ENCODE measurements at regions not wholly inside any gene's neighbourhood (a gene's known extent, or its start where the extent isn't known, plus 50 kb on each side); places are given as distances from the start of the nearest gene placed in this dataset.

- Histone ChIP-seq H3K36me3 (no peaks in the 10 kb centered on the region), H3K4me3 (no peak overlapping the region), H3K4me1 (no peaks in the 10 kb centered on the region), H3K27me3 (peaks cover 0 to 6% (median 0%) of the 10 kb centered on the region in 9 donors), H3K27ac (no peak overlapping the region), H3K9me3 (no peaks in the 10 kb centered on the region)
- TF ChIP-seq CTCF (IDR thresholded peaks at IDR 0.05) (no peak), POLR2A (IDR thresholded peaks at IDR 0.05) (no peak)
- intact Hi-C loops (cut with DNase I): no loop called here
- ATAC-seq (no peak), DNase-seq (no peak)
- WGBS, 4 donors: 53 to 71% (median 63%) methylated on average over 5 of the region's 5 CpGs
These were observed 89.7 kb upstream of the EEF1E1 start for GRCh38 chr6:8192067-8192466.

GRCh38 chr6:8191629-8192028 lies 89.3 kb upstream of the EEF1E1 start:
- Histone ChIP-seq H3K9me3 (no peaks in the 10 kb centered on the region), H3K36me3 (no peaks in the 10 kb centered on the region), H3K27me3 (peaks cover 0 to 6% (median 0%) of the 10 kb centered on the region in 9 donors), H3K27ac (no peak overlapping the region), H3K4me1 (no peaks in the 10 kb centered on the region), H3K4me3 (no peak overlapping the region)
- no peak for TF ChIP-seq CTCF (IDR thresholded peaks at IDR 0.05)
- no peak for TF ChIP-seq POLR2A (IDR thresholded peaks at IDR 0.05)
- ATAC-seq (no peak), DNase-seq (no peak)
- intact Hi-C loops (cut with DNase I): no loop called here
- WGBS, 4 donors: 65 to 71% (median 70%) methylated on average over 7 of the region's 7 CpGs

GRCh38 chr6:8187209-8187608 lies 84.9 kb upstream of the EEF1E1 start:
- DNase-seq (no peak), ATAC-seq (no peak)
- no peak overlapping the region for H3K27ac ChIP-seq
- H3K27me3 ChIP-seq: peaks cover 0 to 6% (median 0%) of the 10 kb centered on the region in 9 donors
- H3K9me3 ChIP-seq: no peaks in the 10 kb centered on the region
- TF ChIP-seq CTCF (IDR thresholded peaks at IDR 0.05): no peak
- no peak for TF ChIP-seq POLR2A (IDR thresholded peaks at IDR 0.05)
- no peaks in the 10 kb centered on the region for H3K36me3 ChIP-seq
- 81 to 89% (median 85%) methylated on average over 2 of the region's 2 CpGs for whole genome bisulfite sequencing, 4 donors
- H3K4me1 ChIP-seq: peaks cover 0 to 13% (median 4%) of the 10 kb centered on the region in 12 donors
- no peak overlapping the region for H3K4me3 ChIP-seq
- intact Hi-C loops (cut with DNase I): no loop called here

DNA sequence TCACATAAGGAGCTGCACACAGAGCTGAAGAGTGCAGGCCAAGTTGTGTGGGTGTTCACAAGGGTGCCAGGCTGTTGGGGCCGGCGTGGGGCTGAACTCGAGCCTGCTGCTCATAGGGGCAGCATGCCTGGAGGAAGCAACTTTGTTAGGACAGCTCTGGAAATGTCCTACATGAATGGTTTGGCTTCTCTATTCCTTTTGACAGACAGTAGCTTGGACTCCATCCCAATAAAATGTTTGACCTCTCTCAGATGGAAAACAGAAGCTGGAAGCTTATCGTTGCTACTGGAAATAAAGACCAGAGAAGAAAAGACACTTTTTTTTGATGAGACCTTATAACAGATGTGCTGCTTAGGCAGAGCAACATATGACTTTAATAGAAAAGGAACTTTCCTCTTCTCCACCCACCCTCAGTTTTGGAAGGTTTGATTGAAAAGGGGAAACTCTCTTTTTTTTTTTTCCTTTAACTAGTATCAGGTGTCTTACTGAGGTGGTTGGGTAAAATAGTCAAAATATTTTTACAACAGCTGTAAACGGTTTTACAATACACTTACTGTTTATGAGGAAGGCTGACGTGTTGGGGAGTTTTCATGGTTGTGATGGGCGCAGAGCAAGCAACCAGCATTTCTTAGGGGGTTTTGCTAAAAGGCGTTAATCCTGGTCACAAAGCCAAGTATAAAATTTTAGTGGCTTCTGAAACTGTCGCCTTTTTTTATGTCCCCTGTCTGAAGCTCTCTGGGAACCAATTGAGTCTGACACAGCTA lies 80.7 kb upstream of the EEF1E1 start:
- ATAC-seq (peak in 3 of 4 donors; percentile 74 to 78 (median 75)), DNase-seq (peak in 2 of 5 donors; percentile 10 to 31)
- 37 to 44% (median 41%) methylated on average over 9 of the region's 9 CpGs for WGBS, 4 donors
- Histone ChIP-seq H3K27me3 (no peaks in the 10 kb centered on the region), H3K4me1 (peaks cover 0 to 23% (median 7%) of the 10 kb centered on the region in 12 donors), H3K27ac (no peak overlapping the region), H3K4me3 (no peak overlapping the region), H3K36me3 (no peaks in the 10 kb centered on the region), H3K9me3 (no peaks in the 10 kb centered on the region)
- no peak for TF ChIP-seq POLR2A (IDR thresholded peaks at IDR 0.05)
- no peak for TF ChIP-seq CTCF (IDR thresholded peaks at IDR 0.05)
- intact Hi-C loops (cut with DNase I): no loop called here
